ENCODE measurements at regions not wholly inside any gene's neighbourhood (a gene's known extent, or its start where the extent isn't known, plus 50 kb on each side); places are given as distances from the start of the nearest gene placed in this dataset. TPM values are rescaled to one million over a fixed set of nuclear protein-coding genes. Genes with fewer than 3 reads are reported as not detected.

Small RNA genes lying in the stretch of these regions (small RNA-seq; reads per million reads assigned to genes)
- gene AL596028.1 (not detected), gene RNA5SP210 (not detected)
